GM12875 (cell line): ENCODE measurements at regions not wholly inside any gene's neighbourhood (a gene's known extent, or its start where the extent isn't known, plus 50 kb on each side); places are given as distances from the start of the nearest gene placed in this dataset.
"Not testable (repeated sequence)": the region's sequence is repeated elsewhere in the genome, so short reads cannot be mapped to it uniquely, and the experiment has no call there.

Experiments
- H3K4me3 ChIP-seq: one replicate; pipeline ENCODE4 v1.5.1; 2011; ENCODE audit warnings: low read depth, low read length, control low read depth
- TF ChIP-seq, protein P1 (sequence below): IDR thresholded peaks from 2 replicates; pipeline ENCODE4 v1.5.1; 2011; ENCODE audit warnings: low read depth, mild to moderate bottlenecking, control low read depth, inconsistent platforms, low read length, moderate library complexity, borderline replicate concordance; ENCODE audit not compliant: insufficient read depth

DNA sequence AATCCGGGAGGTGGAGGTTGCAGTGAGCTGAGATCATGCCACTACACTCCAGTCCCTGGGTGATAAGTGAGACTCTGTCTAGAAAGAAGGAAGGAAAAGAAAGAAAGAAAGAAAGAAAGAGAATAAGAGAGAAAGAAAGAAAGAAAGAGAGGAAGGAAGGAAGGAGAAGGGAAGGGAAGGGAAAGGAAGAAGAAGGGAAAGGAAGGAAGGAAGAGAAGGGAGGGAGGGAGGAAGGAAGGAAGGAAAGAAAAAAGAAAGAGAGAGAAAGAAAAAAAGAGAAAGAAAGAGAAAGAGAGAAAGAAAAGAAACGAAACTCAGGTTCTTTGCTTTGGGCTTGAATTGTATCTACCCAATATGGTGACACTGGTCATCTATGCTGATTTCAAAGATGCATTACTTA is 102.3 kb upstream of the GATA6 start:
- TF ChIP-seq, protein P1, sequence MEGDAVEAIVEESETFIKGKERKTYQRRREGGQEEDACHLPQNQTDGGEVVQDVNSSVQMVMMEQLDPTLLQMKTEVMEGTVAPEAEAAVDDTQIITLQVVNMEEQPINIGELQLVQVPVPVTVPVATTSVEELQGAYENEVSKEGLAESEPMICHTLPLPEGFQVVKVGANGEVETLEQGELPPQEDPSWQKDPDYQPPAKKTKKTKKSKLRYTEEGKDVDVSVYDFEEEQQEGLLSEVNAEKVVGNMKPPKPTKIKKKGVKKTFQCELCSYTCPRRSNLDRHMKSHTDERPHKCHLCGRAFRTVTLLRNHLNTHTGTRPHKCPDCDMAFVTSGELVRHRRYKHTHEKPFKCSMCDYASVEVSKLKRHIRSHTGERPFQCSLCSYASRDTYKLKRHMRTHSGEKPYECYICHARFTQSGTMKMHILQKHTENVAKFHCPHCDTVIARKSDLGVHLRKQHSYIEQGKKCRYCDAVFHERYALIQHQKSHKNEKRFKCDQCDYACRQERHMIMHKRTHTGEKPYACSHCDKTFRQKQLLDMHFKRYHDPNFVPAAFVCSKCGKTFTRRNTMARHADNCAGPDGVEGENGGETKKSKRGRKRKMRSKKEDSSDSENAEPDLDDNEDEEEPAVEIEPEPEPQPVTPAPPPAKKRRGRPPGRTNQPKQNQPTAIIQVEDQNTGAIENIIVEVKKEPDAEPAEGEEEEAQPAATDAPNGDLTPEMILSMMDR, result no peak
- H3K4me3 ChIP-seq, result no peak overlapping the region

DNA sequence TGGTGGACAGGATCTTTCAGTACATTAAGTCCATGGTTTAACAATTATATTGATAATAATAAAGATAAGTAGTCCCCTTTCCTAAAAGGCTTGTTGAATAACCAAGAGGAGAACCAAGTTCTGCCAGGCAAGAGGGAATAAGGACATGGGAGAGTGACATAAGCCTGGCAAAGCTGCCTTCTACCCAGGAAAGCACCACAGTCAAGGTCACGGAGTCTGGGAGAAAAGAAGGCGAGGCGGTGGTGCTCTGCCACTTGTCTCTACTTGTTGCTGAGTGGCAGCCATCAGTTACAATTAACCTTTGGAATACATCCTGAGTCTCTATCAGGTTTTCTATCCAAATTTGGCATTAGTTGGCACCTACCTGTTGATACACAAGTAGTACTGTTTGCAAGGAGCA is 101.7 kb upstream of the GATA6 start:
- TF ChIP-seq, protein P1, result no peak
- no peak overlapping the region for H3K4me3 ChIP-seq

DNA sequence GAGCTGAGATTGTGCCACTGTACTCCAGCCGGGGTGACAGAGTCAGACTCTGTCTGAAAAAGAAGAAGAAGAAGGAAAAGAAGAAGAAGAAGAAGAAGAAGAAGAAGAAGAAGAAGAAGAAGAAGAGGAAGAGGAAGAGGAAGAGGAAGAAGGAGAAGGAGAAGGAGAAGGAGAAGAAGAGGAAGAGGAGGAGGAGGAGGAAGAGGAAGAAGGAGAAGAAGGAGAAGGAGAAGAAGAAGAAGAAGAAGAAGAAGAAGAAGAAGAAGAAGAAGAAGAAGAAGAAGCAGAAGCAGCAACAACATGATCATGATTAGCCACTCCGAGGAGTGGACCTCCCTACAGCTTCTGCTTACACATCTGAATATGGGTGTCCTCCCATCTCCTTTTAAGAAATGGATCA is 100.6 kb upstream of the GATA6 start:
- H3K4me3 ChIP-seq, result not testable (repeated sequence)

DNA sequence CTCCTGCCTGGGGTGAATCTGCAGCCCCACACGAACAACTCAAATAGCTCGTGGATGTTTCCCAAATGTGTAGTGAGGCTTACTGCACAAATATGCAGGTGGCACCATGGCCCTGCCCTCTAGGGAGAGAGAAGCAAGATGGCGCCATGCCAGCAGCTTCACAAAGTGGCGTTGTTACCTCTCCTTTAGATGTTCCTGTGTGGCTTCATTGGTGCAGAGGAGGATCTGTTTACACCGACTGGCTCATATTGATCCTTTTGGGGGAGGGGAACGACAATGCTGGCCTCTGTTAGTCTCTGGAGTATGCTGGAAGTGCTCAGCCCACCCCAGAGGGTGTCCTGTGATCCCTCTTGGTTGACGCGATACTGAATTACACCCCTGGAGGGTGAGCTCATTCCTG is 99.5 kb upstream of the GATA6 start:
- TF ChIP-seq, protein P1, result no peak
- H3K4me3 ChIP-seq, result no peak overlapping the region

DNA sequence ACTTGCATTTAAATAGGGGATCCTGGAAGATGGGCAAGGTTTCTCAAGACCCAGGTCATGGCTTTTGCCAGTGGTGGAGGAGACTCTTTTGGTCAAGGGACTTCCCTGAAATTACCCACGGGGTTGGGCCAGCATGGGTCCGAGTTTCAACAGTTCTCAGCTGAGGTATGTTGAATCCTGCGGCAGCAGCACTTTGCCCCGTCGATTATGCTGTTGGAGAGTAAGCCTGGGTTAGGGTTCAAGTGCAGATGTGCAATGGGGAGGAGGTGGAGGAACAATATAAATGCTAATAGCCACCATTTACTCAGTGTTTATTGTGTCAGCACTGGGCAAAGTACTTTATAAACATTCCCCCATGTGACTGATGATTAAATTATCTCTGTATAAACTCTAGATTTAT is 96.0 kb upstream of the GATA6 start:
- H3K4me3 ChIP-seq, result no peak overlapping the region
- TF ChIP-seq, protein P1, result no peak

DNA sequence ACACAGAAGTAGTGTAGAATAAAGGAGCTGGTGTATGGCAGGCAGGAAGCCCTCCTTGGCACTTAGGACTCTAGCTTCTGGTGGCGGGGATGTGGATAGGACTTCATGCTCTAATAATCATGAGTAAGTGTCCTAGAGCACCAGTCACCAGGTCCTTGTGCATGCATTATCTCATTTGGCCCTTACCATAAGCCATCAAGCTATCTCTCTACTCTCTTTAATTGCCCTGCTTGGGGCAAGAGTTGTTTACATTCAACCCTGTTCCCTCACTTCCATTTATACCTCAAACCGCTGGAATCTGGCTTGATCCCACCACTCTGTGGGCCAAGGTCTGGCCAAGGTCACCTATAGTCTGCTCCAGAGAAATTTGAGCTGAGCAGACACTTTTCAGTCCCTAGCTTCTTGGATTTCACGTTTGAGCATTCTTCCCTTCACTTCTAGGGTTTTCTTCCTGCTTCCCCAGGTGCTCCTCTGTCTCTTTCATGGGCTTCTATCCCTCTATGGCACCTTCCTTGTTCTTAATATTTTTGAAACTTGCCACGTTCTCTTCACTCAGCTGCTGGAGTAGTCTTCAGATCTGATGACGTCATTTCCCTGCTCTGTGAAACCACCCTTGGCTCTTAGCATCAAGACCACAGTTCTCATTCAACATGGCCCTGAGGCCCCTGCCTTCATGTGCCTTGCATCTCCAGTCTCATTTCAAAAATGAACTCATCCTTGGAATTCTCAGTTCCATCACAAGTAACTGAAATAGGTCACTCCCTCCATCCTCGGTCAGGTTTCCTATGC is 94.9 kb upstream of the GATA6 start:
- TF ChIP-seq, protein P1, result no peak
- H3K4me3 ChIP-seq, result no peak overlapping the region

DNA sequence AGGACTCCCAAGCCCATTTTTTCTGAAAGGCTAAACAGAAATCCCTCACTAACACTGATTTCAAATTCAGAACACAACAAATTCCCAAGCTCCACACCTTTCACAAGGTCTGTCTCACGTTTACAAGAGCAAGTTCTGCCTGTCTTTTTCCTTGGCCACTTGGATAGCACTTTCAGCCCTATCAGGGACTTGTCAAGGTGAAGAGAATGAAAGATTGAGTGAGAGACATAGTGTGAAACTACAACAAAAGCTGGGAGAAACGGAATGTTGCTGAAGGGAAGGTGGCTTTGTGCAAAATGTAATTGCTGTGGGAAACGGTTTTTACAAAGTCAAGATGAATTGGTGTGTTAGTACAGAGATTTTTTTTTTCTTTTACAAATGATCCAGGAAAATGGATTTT is 89.4 kb upstream of the GATA6 start:
- TF ChIP-seq, protein P1, result no peak
- no peak overlapping the region for H3K4me3 ChIP-seq
